Tibial nerve (tissue), 4 donors: ENCODE measurements at regions not wholly inside any gene's neighbourhood (a gene's known extent, or its start where the extent isn't known, plus 50 kb on each side); places are given as distances from the start of the nearest gene placed in this dataset.

ENCODE experiments used
- DNase-seq, 2 donors: peaks; one replicate each; pipeline ENCODE4 v3.0.0-alpha.2; 2019; ENCODE audit warnings: low spot score in 2 of 2
- H3K27ac ChIP-seq, 4 donors: fragments of 200-600 bp; sonication (generic) in 3 of 4; one replicate each; pipeline ENCODE4 v1.5.1; 2017 to 2019; ENCODE audit warnings: mild to moderate bottlenecking in 1 of 4
- H3K27me3 ChIP-seq, 2 donors: fragments of 200-600 bp; sonication (generic) in 1 of 2; one replicate each; pipeline versions ENCODE4 v1.5.1 to v1.6.0; 2017 to 2019
- H3K36me3 ChIP-seq, 3 donors: fragments of 200-600 bp; sonication (generic); one replicate each; pipeline ENCODE4 v1.5.1; 2018 to 2019
- H3K4me1 ChIP-seq, 4 donors: fragments of 200-600 bp; sonication (generic) in 3 of 4; one replicate each; pipeline ENCODE4 v1.5.1; 2017 to 2019
- H3K4me3 ChIP-seq, 4 donors: fragments of 200-600 bp; sonication (generic) in 3 of 4; one replicate each; pipeline ENCODE4 v1.5.1; 2017 to 2019; ENCODE audit warnings: mild to moderate bottlenecking in 1 of 4, moderate library complexity in 1 of 4
- H3K9me3 ChIP-seq, 4 donors: fragments of 200-600 bp; sonication (generic) in 3 of 4; one replicate each; pipeline ENCODE4 v1.5.1; 2017 to 2019
- CTCF ChIP-seq, 5 experiments: fragments of 200-600 bp in 3 of 5; fragments of 450-650 bp in 2 of 5; sonication (generic) in 3 of 5; IDR thresholded peaks; one replicate each; pipeline ENCODE4 v1.5.1; 2016 to 2019; ENCODE audit warnings: antibody characterized with exemption in 5 of 5, mild to moderate bottlenecking in 3 of 5, moderate library complexity in 2 of 5
- EP300 ChIP-seq, 2 donors: sonication (generic); formaldehyde crosslinking; IDR thresholded peaks; one replicate each; pipeline ENCODE4 v1.6.1; 2017; ENCODE audit warnings: antibody characterized with exemption in 2 of 2, mild to moderate bottlenecking in 1 of 2
- POLR2A ChIP-seq, 2 donors: fragments of 450-650 bp; IDR thresholded peaks; one replicate each; pipeline ENCODE4 v1.6.1; 2017; ENCODE audit warnings: antibody characterized with exemption in 2 of 2, mild to moderate bottlenecking in 2 of 2, moderate library complexity in 2 of 2
- WGBS, 2 donors: methylation state at CpG; one replicate each; pipeline ENCODE4 v1.1.5; 2018; 5-methylcytosine and 5-hydroxymethylcytosine counted together

GRCh38 chr20:4454111-4454510 lies 205.0 kb upstream of the ADRA1D start:
- TF ChIP-seq EP300 (IDR thresholded peaks at IDR 0.05) (no peak), POLR2A (IDR thresholded peaks at IDR 0.05) (no peak), CTCF (IDR thresholded peaks at IDR 0.05) (no peak)
- H3K36me3 ChIP-seq, result no peaks in the 10 kb centered on the region
- no peaks in the 10 kb centered on the region for H3K27me3 ChIP-seq
- 76 to 78% methylated on average over 4 of the region's 4 CpGs for WGBS, 2 donors
- no peak for DNase-seq
- H3K4me3 ChIP-seq, result no peak overlapping the region
- H3K27ac ChIP-seq, result peak overlapping the region in 1 of 4 donors; percentile 16
- peaks cover 0 to 37% (median 0%) of the 10 kb centered on the region in 4 donors for H3K4me1 ChIP-seq
- peaks cover 0 to 10% (median 0%) of the 10 kb centered on the region in 4 donors for H3K9me3 ChIP-seq

GRCh38 chr20:4453359-4453758 lies 204.3 kb upstream of the ADRA1D start:
- Histone ChIP-seq H3K36me3 (no peaks in the 10 kb centered on the region), H3K27ac (no peak overlapping the region), H3K27me3 (no peaks in the 10 kb centered on the region), H3K4me3 (no peak overlapping the region), H3K4me1 (peaks cover 0 to 37% (median 0%) of the 10 kb centered on the region in 4 donors), H3K9me3 (peaks cover 0 to 10% (median 0%) of the 10 kb centered on the region in 4 donors)
- no peak for DNase-seq
- 35 to 44% methylated on average over 1 of the region's 1 CpG for WGBS, 2 donors
- no peak for TF ChIP-seq POLR2A (IDR thresholded peaks at IDR 0.05)
- no peak for TF ChIP-seq CTCF (IDR thresholded peaks at IDR 0.05)
- TF ChIP-seq EP300 (IDR thresholded peaks at IDR 0.05), result no peak

- H3K27me3 ChIP-seq, result no peaks in the 10 kb centered on the region
- DNase-seq, result no peak
- no peak overlapping the region for H3K27ac ChIP-seq
- 65 to 69% methylated on average over 2 of the region's 2 CpGs for WGBS, 2 donors
- H3K36me3 ChIP-seq, result no peaks in the 10 kb centered on the region
- no peak for TF ChIP-seq POLR2A (IDR thresholded peaks at IDR 0.05)
- TF ChIP-seq CTCF (IDR thresholded peaks at IDR 0.05), result no peak
- H3K4me1 ChIP-seq, result peaks cover 0 to 37% (median 0%) of the 10 kb centered on the region in 4 donors
- peaks cover 0 to 4% (median 0%) of the 10 kb centered on the region in 4 donors for H3K9me3 ChIP-seq
- H3K4me3 ChIP-seq, result no peak overlapping the region
These were observed 202.5 kb upstream of the ADRA1D start for GRCh38 chr20:4451487-4452081.

GRCh38 chr20:4449957-4450715 lies 201.0 kb upstream of the ADRA1D start:
- TF ChIP-seq POLR2A (IDR thresholded peaks at IDR 0.05) (no peak), CTCF (IDR thresholded peaks at IDR 0.05) (no peak), EP300 (IDR thresholded peaks at IDR 0.05) (no peak)
- H3K4me1 ChIP-seq, result peaks cover 0 to 42% (median 0%) of the 10 kb centered on the region in 4 donors
- no peak for DNase-seq
- H3K9me3 ChIP-seq, result no peaks in the 10 kb centered on the region
- 47% methylated on average over 11 of the region's 11 CpGs for WGBS, 2 donors
- H3K27me3 ChIP-seq, result no peaks in the 10 kb centered on the region
- no peak overlapping the region for H3K4me3 ChIP-seq
- no peak overlapping the region for H3K27ac ChIP-seq
- no peaks in the 10 kb centered on the region for H3K36me3 ChIP-seq

GRCh38 chr20:4445784-4446183 lies 196.7 kb upstream of the ADRA1D start:
- no peak overlapping the region for H3K27ac ChIP-seq

More at GRCh38 chr20:4445784-4446183, 196.7 kb upstream of the ADRA1D start:
- Histone ChIP-seq H3K27me3 (no peaks in the 10 kb centered on the region), H3K4me1 (peaks cover 0 to 18% (median 0%) of the 10 kb centered on the region in 4 donors), H3K4me3 (no peak overlapping the region), H3K9me3 (no peaks in the 10 kb centered on the region), H3K36me3 (no peaks in the 10 kb centered on the region)
- 15 to 27% methylated on average over 4 of the region's 4 CpGs for WGBS, 2 donors
- DNase-seq, result no peak
- TF ChIP-seq POLR2A (IDR thresholded peaks at IDR 0.05), result no peak
- no peak for TF ChIP-seq CTCF (IDR thresholded peaks at IDR 0.05)
- TF ChIP-seq EP300 (IDR thresholded peaks at IDR 0.05), result no peak
